ENCODE measurements at regions not wholly inside any gene's neighbourhood (a gene's known extent, or its start where the extent isn't known, plus 50 kb on each side); places are given as distances from the start of the nearest gene placed in this dataset.

DNA sequence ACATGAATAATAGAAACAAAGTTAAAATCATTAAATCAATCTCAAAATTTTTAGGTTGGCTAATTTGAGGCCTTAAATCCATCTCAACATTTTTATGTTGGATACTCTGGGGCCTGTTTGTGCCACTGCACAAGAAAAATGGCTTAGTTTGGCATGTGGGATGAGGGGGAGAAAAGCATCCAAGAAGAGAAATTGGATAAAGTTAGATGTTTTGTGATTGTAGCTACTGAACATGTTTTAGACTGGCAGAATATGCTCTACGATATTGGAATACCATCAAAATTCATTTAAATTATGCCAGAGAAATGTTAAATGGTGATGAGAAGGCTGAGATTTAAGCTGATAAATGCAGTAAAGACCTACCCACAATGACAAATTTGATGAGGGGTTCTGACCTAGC, 376.9 kb downstream of the CXXC4 start:
- WGBS, 2 donors: 0 to 83% methylated on average over 1 of the region's 1 CpG
- peaks cover 0 to 20% (median 0%) of the 10 kb centered on the region in 11 donors for H3K9me3 ChIP-seq
- DNase-seq: no peak
- no peak overlapping the region for H3K27ac ChIP-seq
- no peak for ATAC-seq
- H3K36me3 ChIP-seq: no peaks in the 10 kb centered on the region
- TF ChIP-seq, protein P1, sequence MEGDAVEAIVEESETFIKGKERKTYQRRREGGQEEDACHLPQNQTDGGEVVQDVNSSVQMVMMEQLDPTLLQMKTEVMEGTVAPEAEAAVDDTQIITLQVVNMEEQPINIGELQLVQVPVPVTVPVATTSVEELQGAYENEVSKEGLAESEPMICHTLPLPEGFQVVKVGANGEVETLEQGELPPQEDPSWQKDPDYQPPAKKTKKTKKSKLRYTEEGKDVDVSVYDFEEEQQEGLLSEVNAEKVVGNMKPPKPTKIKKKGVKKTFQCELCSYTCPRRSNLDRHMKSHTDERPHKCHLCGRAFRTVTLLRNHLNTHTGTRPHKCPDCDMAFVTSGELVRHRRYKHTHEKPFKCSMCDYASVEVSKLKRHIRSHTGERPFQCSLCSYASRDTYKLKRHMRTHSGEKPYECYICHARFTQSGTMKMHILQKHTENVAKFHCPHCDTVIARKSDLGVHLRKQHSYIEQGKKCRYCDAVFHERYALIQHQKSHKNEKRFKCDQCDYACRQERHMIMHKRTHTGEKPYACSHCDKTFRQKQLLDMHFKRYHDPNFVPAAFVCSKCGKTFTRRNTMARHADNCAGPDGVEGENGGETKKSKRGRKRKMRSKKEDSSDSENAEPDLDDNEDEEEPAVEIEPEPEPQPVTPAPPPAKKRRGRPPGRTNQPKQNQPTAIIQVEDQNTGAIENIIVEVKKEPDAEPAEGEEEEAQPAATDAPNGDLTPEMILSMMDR (IDR thresholded peaks at IDR 0.05): no peak
- no peaks in the 10 kb centered on the region for H3K27me3 ChIP-seq
- H3K4me3 ChIP-seq: no peak overlapping the region
- intact Hi-C loops (cut with DNase I): no loop called here
- no peaks in the 10 kb centered on the region for H3K4me1 ChIP-seq

DNA sequence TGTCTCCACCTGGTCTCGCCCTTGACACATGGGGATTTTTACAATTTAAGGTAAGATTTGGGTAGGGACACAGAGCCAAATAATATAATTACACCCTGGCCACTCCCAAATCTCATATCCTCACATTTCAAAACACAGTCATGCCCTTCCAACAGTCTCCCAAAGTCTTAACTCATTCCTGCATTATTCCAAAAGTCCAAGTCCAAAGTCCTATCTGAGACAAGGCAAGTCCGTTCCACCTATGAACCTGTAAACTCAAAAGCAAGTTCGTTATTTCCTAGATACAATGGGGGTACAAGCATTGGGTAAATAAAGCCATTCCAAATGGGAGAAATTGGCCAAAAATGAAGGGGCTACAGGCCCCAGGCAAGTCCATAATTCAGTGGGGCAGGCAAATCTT, 380.8 kb downstream of the CXXC4 start:
- Histone ChIP-seq H3K4me3 (no peak overlapping the region), H3K36me3 (no peaks in the 10 kb centered on the region), H3K27me3 (no peaks in the 10 kb centered on the region), H3K27ac (no peak overlapping the region), H3K9me3 (peaks cover 0 to 21% (median 0%) of the 10 kb centered on the region in 11 donors), H3K4me1 (no peaks in the 10 kb centered on the region)
- TF ChIP-seq, protein P1 (IDR thresholded peaks at IDR 0.05): no peak
- 69 to 75% methylated on average over 3 of the region's 3 CpGs for WGBS, 2 donors
- DNase-seq: no peak
- no peak for ATAC-seq
- intact Hi-C loops (cut with DNase I): no loop called here

DNA sequence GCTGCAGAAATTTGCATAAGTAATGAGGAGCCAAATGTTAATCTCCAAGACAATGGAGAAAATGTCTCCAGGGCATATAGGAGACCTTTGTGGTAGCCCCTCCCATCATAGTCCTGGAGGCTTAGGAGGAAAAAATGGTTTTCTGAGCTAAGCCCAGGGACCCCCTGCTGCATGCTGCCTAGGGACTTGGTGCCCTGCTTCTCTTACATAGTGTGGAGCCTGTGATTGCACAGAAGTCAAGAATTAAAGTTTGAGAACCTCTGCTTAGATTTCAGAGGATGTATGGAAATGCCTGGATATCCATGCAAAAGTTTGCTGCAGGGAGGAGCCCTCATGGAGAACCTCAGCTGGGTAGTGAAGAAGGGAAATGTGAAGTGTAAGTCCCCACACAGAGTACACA, 379.4 kb upstream of the TACR3 start:
- no peak for ATAC-seq
- Histone ChIP-seq H3K27ac (no peak overlapping the region), H3K36me3 (no peaks in the 10 kb centered on the region), H3K4me1 (no peaks in the 10 kb centered on the region), H3K4me3 (no peak overlapping the region), H3K27me3 (no peaks in the 10 kb centered on the region), H3K9me3 (peaks cover 0 to 58% (median 18%) of the 10 kb centered on the region in 11 donors)
- TF ChIP-seq, protein P1 (IDR thresholded peaks at IDR 0.05): no peak
- DNase-seq: no peak
- intact Hi-C loops (cut with DNase I): no loop called here

DNA sequence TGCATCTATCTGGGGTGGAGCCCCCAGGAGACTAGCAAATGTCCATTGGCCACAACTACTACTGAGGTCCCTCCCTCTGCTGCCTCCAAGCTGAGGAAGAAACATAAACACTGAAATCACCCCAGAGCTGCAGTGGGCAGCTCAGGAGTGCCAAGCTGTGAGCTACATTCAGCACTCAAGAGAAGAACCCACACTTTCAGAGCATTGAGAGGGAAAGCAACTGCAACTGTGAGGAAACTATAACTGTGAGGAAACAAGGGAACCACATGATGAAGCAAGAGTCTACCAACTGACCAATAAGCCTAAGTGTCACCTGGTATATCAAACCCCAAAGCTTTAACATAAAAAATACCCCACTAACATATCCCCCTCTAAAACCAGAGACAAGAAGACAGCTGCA, 373.5 kb upstream of the TACR3 start:
- no peaks in the 10 kb centered on the region for H3K4me1 ChIP-seq
- no peaks in the 10 kb centered on the region for H3K36me3 ChIP-seq
- H3K9me3 ChIP-seq: peaks cover 0 to 36% (median 14%) of the 10 kb centered on the region in 11 donors
- intact Hi-C loops (cut with DNase I): no loop called here
- no peak overlapping the region for H3K4me3 ChIP-seq
- no peaks in the 10 kb centered on the region for H3K27me3 ChIP-seq
- ATAC-seq: no peak
- no peak for DNase-seq
- TF ChIP-seq, protein P1 (IDR thresholded peaks at IDR 0.05): no peak
- H3K27ac ChIP-seq: no peak overlapping the region

DNA sequence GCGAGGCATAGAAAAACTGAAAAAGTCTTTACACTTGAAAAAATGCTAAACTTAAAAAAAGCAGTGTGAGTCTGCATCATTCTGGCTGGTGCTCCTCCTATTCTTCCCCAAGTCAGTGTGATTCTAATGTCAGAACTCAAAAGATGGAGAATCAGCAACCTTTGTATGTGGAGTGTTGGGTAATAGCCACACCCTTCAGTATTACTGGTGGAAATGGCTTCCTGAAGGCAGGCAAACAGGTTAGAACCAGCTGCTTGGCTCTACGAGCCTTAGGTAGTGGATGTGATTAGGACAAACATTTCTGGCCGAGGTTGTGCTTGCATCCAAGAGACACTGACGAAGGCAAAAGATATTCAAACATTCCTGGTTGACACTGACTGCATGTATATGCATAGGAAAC, 353.4 kb upstream of the TACR3 start:
- TF ChIP-seq, protein P1 (IDR thresholded peaks at IDR 0.05): no peak
- H3K4me3 ChIP-seq: no peak overlapping the region
- DNase-seq (no peak), ATAC-seq (no peak)
- no peak overlapping the region for H3K27ac ChIP-seq
- no peaks in the 10 kb centered on the region for H3K4me1 ChIP-seq
- peaks cover 0 to 16% (median 0%) of the 10 kb centered on the region in 11 donors for H3K9me3 ChIP-seq
- H3K27me3 ChIP-seq: no peaks in the 10 kb centered on the region
- no peaks in the 10 kb centered on the region for H3K36me3 ChIP-seq
- intact Hi-C loops (cut with DNase I): no loop called here
- 54 to 56% methylated on average over 4 of the region's 4 CpGs for WGBS, 2 donors

All from heart right ventricle (tissue), 16 donors.